GM12874 (cell line): ENCODE measurements at regions not wholly inside any gene's neighbourhood (a gene's known extent, or its start where the extent isn't known, plus 50 kb on each side); places are given as distances from the start of the nearest gene placed in this dataset.

Experiments used
- TF ChIP-seq, protein P1 (sequence below): IDR thresholded peaks from 2 replicates; pipeline ENCODE4 v1.5.1; 2011; ENCODE audit warnings: low read depth, mild to moderate bottlenecking, control low read depth, low read length, moderate library complexity; ENCODE audit not compliant: insufficient read depth

DNA sequence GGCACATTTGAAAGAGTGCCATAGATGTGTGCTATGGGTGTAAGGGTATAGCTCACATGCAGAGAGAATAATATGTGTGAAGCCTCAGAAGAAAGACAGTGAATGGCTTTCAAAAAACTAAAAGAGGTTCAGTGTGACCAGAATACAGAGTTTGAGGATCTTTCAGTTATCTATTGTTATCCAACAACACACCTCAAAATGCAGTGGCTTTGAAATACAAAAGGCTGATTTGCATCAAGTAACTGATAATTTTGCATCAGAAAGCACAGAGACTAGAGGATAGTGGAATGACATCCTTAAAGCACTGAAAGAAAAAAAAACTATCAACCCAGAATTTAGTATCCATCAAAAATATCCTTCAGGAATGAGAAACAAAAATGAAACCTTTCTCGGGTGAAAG is 131.6 kb upstream of the IGF1 start:
- TF ChIP-seq, protein P1, sequence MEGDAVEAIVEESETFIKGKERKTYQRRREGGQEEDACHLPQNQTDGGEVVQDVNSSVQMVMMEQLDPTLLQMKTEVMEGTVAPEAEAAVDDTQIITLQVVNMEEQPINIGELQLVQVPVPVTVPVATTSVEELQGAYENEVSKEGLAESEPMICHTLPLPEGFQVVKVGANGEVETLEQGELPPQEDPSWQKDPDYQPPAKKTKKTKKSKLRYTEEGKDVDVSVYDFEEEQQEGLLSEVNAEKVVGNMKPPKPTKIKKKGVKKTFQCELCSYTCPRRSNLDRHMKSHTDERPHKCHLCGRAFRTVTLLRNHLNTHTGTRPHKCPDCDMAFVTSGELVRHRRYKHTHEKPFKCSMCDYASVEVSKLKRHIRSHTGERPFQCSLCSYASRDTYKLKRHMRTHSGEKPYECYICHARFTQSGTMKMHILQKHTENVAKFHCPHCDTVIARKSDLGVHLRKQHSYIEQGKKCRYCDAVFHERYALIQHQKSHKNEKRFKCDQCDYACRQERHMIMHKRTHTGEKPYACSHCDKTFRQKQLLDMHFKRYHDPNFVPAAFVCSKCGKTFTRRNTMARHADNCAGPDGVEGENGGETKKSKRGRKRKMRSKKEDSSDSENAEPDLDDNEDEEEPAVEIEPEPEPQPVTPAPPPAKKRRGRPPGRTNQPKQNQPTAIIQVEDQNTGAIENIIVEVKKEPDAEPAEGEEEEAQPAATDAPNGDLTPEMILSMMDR = no peak

DNA sequence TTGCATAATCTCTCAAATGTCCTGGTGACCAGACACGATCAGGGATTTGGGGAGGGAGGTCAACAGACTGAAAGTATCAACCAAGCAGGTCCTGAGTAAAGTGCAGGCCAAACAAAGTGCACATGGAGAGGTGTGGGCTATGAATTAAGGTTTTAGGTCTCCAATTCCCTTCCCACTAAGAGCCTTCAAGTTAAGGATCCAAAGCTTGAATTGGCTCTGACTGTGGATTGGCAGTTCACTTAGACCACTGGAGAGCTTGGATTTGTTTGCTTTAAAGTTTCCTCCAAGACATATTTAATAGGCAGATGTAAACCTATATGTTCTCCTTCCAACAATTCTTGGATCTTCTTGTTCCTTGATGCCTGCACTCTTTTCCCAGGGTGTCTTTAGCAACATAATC is 129.6 kb upstream of the IGF1 start:
- TF ChIP-seq, protein P1 = no peak

DNA sequence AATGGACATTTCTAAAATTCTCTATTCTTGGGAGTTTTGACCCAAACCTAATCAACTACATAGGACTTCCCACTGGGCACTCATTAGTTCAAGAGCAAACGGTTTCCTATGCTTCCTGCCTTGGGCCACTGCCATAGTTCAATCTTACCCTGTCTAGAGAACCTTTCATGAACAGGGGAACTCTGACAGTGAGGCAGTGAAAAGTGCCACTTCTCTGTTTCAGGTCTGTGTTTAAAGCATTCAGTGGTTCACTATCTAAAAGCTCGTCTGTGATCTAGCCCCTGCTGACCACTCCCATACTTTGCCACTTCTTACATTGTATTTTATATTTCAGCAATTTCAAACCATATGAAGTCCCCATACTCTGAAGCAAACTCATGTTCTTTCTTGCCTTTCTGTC is 122.7 kb upstream of the IGF1 start:
- TF ChIP-seq, protein P1 = no peak

DNA sequence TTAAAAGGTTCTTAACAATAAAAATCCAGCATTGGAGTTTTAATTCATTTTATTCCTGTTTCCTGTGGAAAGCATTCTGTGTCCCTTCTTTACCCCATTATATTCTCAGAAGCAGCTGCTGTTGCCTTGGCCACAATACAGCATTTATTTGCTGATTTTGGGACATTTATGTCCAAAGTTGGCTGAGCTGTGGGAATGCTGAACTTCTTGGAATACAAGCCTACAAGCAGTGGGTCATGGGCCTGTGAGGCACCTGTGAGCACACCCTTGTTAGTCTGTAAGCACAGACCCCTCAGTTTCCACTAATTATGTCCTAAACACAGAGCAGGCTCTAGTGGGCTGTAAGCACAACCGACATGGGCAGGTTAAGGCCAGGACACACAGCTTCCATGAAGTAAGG is 122.2 kb upstream of the IGF1 start:
- TF ChIP-seq, protein P1 = no peak

DNA sequence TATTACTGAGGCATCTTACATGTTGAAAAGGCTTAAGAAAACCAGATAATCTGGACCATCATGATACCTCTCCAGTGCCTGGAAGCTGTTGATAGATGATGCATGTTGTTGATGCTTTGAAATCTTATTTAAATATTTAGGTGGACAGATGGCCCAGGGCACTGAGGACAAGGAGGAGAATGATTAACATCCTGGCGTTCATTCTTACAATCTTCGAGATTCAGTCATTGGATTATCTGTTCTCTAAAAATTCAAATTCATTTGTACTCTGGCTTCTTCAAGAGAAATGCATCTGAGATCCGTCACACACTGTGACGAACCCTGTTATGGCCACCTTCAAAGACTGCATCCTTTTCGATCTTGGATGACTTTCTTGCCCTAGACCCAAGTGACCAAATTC is 121.3 kb upstream of the IGF1 start:
- TF ChIP-seq, protein P1 = no peak

DNA sequence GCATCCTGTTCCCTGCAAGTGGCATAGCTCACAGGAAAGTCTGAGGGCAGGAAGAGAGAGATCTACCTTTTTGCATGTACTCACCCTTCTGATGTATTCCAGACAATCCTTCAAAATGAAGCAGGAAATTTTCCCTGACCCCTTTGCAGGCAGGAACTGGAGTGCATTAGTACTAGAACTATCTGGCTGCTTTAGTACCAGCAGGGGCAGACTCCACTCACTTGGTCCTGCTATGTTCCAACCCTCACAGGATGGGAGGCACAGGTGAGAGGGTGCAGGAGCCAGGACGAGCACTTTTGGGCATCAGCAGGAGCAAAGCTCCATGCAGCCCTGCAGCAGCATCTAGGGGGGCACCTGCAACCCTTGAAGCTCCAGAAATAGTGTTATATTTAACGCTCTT is 116.3 kb upstream of the IGF1 start:
- TF ChIP-seq, protein P1 = no peak

DNA sequence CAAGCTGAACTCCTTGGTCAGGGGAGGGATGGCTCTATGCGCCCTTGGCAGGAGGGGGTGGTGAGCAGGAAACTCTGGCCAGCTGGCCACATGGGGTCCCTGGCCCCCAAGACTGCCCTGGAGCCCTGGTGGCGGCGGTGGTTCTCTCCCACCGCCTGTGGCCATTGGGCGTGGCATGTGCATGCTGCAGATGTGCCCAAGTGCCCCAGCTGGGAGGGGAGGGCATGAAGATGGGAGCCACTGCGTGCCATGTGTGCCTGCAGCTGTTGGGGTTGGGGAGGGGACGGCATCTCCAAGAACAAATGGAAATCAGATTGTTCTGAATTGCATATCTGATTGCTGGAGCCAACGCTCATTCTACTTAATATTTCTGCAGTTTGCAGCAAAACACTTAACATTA is 115.7 kb upstream of the IGF1 start:
- TF ChIP-seq, protein P1 = no peak

DNA sequence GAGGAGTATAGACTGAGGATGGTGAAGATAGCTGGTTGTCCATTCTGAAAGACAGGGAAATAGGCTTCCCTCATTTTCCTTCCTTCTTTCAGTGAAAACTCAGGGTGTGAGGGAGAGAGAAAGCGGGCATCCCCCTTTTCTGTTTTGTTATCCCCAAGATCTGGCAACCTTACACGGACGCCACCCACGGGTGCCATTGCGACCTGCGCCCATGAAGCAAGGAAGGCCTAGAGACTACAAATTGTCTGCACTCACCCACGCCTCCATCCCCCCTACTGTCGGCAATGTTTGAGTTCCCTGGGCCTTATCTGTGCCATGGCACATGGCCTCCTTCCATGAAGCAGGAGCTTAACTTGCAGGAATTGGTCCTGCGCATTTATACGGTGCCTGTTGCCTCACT is 115.0 kb upstream of the IGF1 start:
- TF ChIP-seq, protein P1 = no peak
